ENCODE measurements at regions not wholly inside any gene's neighbourhood (a gene's known extent, or its start where the extent isn't known, plus 50 kb on each side); places are given as distances from the start of the nearest gene placed in this dataset.

GRCh38 chr18:75827751-75828287 is 400.3 kb upstream of the SMIM21 start:
- no peak overlapping the region for H3K4me3 ChIP-seq (ENCODE audit: low read length)
- no peak overlapping the region for H3K9ac ChIP-seq (ENCODE audit: low read length)
- no peaks in the 10 kb centered on the region for H3K4me1 ChIP-seq (ENCODE audit: control insufficient read depth, insufficient read depth, low read length)
- H3K9me3 ChIP-seq (ENCODE audit: control insufficient read depth, low read length) = no peaks in the 10 kb centered on the region
- no peaks in the 10 kb centered on the region for H3K36me3 ChIP-seq (ENCODE audit: control insufficient read depth, insufficient read depth, low read length)
- no peaks in the 10 kb centered on the region for H3K27me3 ChIP-seq (ENCODE audit: control insufficient read depth, insufficient read depth, low read length)

DNA sequence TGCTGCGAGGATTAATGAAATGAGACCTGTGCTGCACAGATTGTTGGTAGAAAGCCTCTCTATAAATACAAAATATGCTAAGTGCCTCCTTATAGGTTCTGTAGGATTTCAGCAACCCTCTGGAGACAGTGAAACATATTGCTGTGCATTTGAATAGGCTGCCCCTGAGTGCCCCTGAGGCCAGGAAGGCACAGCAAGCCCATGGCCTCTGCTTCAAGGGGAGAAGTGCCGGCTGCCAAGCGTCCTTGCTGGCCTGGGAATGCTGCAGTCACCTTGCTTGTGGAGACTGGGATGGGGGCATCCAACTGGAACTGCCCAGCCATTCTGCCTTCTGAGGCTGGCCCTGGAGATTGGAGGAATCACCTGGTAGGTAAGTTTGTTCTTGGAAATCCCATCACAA is 397.2 kb upstream of the SMIM21 start:
- Histone ChIP-seq H3K27me3 (ENCODE audit: control insufficient read depth, insufficient read depth, low read length) (no peaks in the 10 kb centered on the region), H3K36me3 (ENCODE audit: control insufficient read depth, insufficient read depth, low read length) (no peaks in the 10 kb centered on the region), H3K9me3 (ENCODE audit: control insufficient read depth, low read length) (no peaks in the 10 kb centered on the region), H3K4me3 (ENCODE audit: low read length) (no peak overlapping the region), H3K4me1 (ENCODE audit: control insufficient read depth, insufficient read depth, low read length) (no peaks in the 10 kb centered on the region), H3K9ac (ENCODE audit: low read length) (no peak overlapping the region)

DNA sequence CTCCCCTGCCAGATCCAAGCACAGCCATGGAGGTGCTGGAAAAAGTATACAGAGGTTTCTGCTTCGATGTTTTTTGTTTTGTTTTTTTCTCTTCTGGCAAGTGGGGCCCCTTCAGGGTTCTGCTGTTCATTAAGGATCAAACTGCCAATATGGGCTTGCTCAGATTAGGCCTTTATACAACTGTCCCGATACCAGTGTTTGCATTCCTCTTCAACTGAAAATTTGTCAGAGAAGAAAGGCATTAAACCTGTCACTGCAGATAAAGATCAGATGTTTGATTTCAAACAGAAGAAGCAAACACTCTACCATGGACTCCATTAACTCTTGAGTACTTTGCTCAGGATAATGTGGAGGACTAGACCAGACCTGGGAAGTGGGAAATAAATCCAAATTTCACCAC is 396.0 kb upstream of the SMIM21 start:
- Histone ChIP-seq H3K4me1 (ENCODE audit: control insufficient read depth, insufficient read depth, low read length) (no peaks in the 10 kb centered on the region), H3K9me3 (ENCODE audit: control insufficient read depth, low read length) (no peaks in the 10 kb centered on the region), H3K27me3 (ENCODE audit: control insufficient read depth, insufficient read depth, low read length) (no peaks in the 10 kb centered on the region), H3K36me3 (ENCODE audit: control insufficient read depth, insufficient read depth, low read length) (no peaks in the 10 kb centered on the region), H3K4me3 (ENCODE audit: low read length) (no peak overlapping the region), H3K9ac (ENCODE audit: low read length) (no peak overlapping the region)

DNA sequence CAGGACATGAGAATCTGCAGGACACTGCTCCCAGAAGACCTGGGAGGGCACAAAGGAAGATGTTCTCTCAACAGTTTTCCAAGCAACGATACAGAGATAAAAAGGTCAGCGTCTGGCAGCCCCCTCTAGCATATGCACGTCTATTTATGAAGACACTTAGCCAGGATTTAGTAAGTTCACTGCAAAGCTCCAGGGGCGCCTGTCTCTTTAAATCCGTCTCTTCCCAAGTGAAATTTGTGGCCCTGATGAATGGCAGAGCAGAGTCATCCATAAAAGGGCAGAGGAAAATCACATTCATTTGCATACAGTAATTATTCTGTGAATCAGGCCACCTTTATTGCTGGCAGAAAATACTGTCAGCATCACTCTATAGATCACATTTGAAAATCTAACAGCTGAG is 390.9 kb upstream of the SMIM21 start:
- H3K27me3 ChIP-seq (ENCODE audit: control insufficient read depth, insufficient read depth, low read length) = no peaks in the 10 kb centered on the region
- H3K9ac ChIP-seq (ENCODE audit: low read length) = no peak overlapping the region
- no peak overlapping the region for H3K4me3 ChIP-seq (ENCODE audit: low read length)
- H3K9me3 ChIP-seq (ENCODE audit: control insufficient read depth, low read length) = no peaks in the 10 kb centered on the region
- no peaks in the 10 kb centered on the region for H3K4me1 ChIP-seq (ENCODE audit: control insufficient read depth, insufficient read depth, low read length)
- H3K36me3 ChIP-seq (ENCODE audit: control insufficient read depth, insufficient read depth, low read length) = no peaks in the 10 kb centered on the region

DNA sequence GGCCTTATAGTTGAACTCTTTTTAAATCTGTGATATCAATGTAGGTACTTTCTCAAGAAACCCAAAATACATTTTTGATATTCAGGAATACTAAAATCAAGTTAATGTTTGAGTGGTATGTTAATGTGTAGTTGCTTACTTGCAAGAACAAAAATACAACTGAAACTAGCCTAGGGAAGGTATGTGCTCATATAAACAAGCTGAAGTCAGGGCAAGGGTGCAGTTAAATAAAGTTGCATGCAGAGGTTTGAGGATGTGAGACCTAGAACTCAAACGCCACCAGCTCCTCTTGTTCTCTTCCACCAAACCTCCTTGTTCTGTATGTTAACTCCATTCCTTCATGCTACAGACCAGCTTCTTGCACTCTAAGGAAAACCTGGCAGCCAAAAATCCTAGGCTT is 388.3 kb upstream of the SMIM21 start:
- no peaks in the 10 kb centered on the region for H3K27me3 ChIP-seq (ENCODE audit: control insufficient read depth, insufficient read depth, low read length)
- no peaks in the 10 kb centered on the region for H3K9me3 ChIP-seq (ENCODE audit: control insufficient read depth, low read length)
- H3K4me1 ChIP-seq (ENCODE audit: control insufficient read depth, insufficient read depth, low read length) = no peaks in the 10 kb centered on the region
- H3K9ac ChIP-seq (ENCODE audit: low read length) = no peak overlapping the region
- no peak overlapping the region for H3K4me3 ChIP-seq (ENCODE audit: low read length)
- H3K36me3 ChIP-seq (ENCODE audit: control insufficient read depth, insufficient read depth, low read length) = no peaks in the 10 kb centered on the region

- Histone ChIP-seq H3K4me1 (ENCODE audit: control insufficient read depth, insufficient read depth, low read length) (no peaks in the 10 kb centered on the region), H3K27me3 (ENCODE audit: control insufficient read depth, insufficient read depth, low read length) (no peaks in the 10 kb centered on the region), H3K4me3 (ENCODE audit: low read length) (no peak overlapping the region), H3K9me3 (ENCODE audit: control insufficient read depth, low read length) (no peaks in the 10 kb centered on the region), H3K9ac (ENCODE audit: low read length) (no peak overlapping the region), H3K36me3 (ENCODE audit: control insufficient read depth, insufficient read depth, low read length) (no peaks in the 10 kb centered on the region)
Observed at GRCh38 chr18:75812761-75813160, 385.3 kb upstream of the SMIM21 start.

- no peaks in the 10 kb centered on the region for H3K4me1 ChIP-seq (ENCODE audit: control insufficient read depth, insufficient read depth, low read length)
- no peak overlapping the region for H3K9ac ChIP-seq (ENCODE audit: low read length)
- no peaks in the 10 kb centered on the region for H3K9me3 ChIP-seq (ENCODE audit: control insufficient read depth, low read length)
- no peaks in the 10 kb centered on the region for H3K36me3 ChIP-seq (ENCODE audit: control insufficient read depth, insufficient read depth, low read length)
- no peak overlapping the region for H3K4me3 ChIP-seq (ENCODE audit: low read length)
- no peaks in the 10 kb centered on the region for H3K27me3 ChIP-seq (ENCODE audit: control insufficient read depth, insufficient read depth, low read length)
Observed at GRCh38 chr18:75810961-75811551, 383.6 kb upstream of the SMIM21 start.

GRCh38 chr18:75810516-75810915 is 383.0 kb upstream of the SMIM21 start:
- Histone ChIP-seq H3K4me1 (ENCODE audit: control insufficient read depth, insufficient read depth, low read length) (no peaks in the 10 kb centered on the region), H3K36me3 (ENCODE audit: control insufficient read depth, insufficient read depth, low read length) (no peaks in the 10 kb centered on the region), H3K27me3 (ENCODE audit: control insufficient read depth, insufficient read depth, low read length) (no peaks in the 10 kb centered on the region), H3K9me3 (ENCODE audit: control insufficient read depth, low read length) (no peaks in the 10 kb centered on the region), H3K4me3 (ENCODE audit: low read length) (no peak overlapping the region), H3K9ac (ENCODE audit: low read length) (no peak overlapping the region)

DNA sequence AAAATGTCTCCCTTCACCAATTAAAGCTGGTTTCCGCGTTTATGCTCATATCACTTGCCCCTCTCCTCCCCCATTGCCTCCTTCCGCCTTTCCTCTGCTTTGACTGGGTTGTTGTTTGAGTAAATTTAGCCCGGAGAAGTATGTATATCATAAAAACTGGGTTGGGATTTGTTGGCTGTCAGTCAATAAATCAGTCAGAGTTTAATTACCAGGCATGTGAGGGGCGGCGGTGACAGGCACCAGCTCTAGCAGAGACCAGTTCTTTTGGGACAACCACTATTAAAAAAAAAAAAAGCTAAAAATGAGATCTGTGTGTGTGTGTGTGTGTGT is 382.4 kb upstream of the SMIM21 start:
- Histone ChIP-seq H3K4me3 (ENCODE audit: low read length) (no peak overlapping the region), H3K4me1 (ENCODE audit: control insufficient read depth, insufficient read depth, low read length) (no peaks in the 10 kb centered on the region)

DNA sequence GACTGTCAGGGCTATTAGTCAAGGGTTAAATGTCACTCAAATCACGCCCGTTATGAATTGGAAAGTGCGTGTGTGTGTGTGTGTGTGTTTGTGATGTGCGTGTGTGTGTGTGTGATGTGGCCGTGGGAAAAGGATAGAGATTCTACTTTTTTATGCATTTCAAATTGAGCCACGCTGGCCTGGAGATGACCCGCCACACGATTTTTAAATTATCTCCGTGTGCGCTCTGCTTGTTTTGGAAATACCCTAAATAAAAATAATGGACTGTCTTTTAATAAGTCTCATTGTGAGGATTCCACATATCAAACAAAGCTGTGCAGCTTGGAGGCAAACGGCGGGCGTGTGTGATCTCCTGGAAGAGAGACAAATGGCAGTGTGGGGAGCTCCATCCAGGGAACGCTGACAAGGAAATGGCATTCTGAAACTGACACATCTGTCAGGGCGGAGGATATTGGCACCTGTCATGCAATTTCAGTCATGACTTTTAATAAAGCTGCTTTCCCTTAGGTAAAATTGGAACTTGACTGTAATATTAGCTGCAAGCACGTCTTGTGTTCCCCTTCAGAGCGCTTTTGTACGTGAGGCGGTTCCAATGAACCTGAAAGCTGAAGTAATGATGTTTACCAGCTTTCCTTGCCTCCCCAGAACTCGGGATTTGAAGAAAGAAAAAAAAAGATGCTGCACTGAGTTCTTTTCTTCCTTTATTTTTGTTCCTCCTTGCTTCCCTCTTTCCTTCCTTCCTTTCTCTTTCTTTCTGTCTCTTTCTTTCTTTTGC is 381.8 kb upstream of the SMIM21 start:
- H3K4me1 ChIP-seq (ENCODE audit: control insufficient read depth, insufficient read depth, low read length) = no peaks in the 10 kb centered on the region
- H3K4me3 ChIP-seq (ENCODE audit: low read length) = no peak overlapping the region
- H3K27me3 ChIP-seq (ENCODE audit: control insufficient read depth, insufficient read depth, low read length) = no peaks in the 10 kb centered on the region
- no peak overlapping the region for H3K9ac ChIP-seq (ENCODE audit: low read length)
- no peaks in the 10 kb centered on the region for H3K9me3 ChIP-seq (ENCODE audit: control insufficient read depth, low read length)
- no peaks in the 10 kb centered on the region for H3K36me3 ChIP-seq (ENCODE audit: control insufficient read depth, insufficient read depth, low read length)

More for the DNA sequence above, 382.4 kb upstream of the SMIM21 start:
- no peaks in the 10 kb centered on the region for H3K36me3 ChIP-seq (ENCODE audit: control insufficient read depth, insufficient read depth, low read length)
- no peaks in the 10 kb centered on the region for H3K9me3 ChIP-seq (ENCODE audit: control insufficient read depth, low read length)
- H3K9ac ChIP-seq (ENCODE audit: low read length) = no peak overlapping the region
- no peaks in the 10 kb centered on the region for H3K27me3 ChIP-seq (ENCODE audit: control insufficient read depth, insufficient read depth, low read length)

- H3K9ac ChIP-seq (ENCODE audit: low read length) = no peak overlapping the region
- no peaks in the 10 kb centered on the region for H3K9me3 ChIP-seq (ENCODE audit: control insufficient read depth, low read length)
- H3K4me3 ChIP-seq (ENCODE audit: low read length) = no peak overlapping the region
- no peaks in the 10 kb centered on the region for H3K36me3 ChIP-seq (ENCODE audit: control insufficient read depth, insufficient read depth, low read length)
- no peaks in the 10 kb centered on the region for H3K4me1 ChIP-seq (ENCODE audit: control insufficient read depth, insufficient read depth, low read length)
- no peaks in the 10 kb centered on the region for H3K27me3 ChIP-seq (ENCODE audit: control insufficient read depth, insufficient read depth, low read length)
Observed at GRCh38 chr18:75805265-75805664, 377.8 kb upstream of the SMIM21 start.

GRCh38 chr18:75802681-75803080 is 375.2 kb upstream of the SMIM21 start:
- Histone ChIP-seq H3K9ac (ENCODE audit: low read length) (no peak overlapping the region), H3K36me3 (ENCODE audit: control insufficient read depth, insufficient read depth, low read length) (no peaks in the 10 kb centered on the region), H3K4me1 (ENCODE audit: control insufficient read depth, insufficient read depth, low read length) (no peaks in the 10 kb centered on the region), H3K27me3 (ENCODE audit: control insufficient read depth, insufficient read depth, low read length) (no peaks in the 10 kb centered on the region), H3K4me3 (ENCODE audit: low read length) (no peak overlapping the region), H3K9me3 (ENCODE audit: control insufficient read depth, low read length) (no peaks in the 10 kb centered on the region)

Data from mucosa of stomach (tissue), 1 donor.